GM20431 (cell line): ENCODE measurements at regions not wholly inside any gene's neighbourhood (a gene's known extent, or its start where the extent isn't known, plus 50 kb on each side); places are given as distances from the start of the nearest gene placed in this dataset.

Experiments used
- in situ Hi-C: fragments of 300-500 bp; cut with MseI, MboI; formaldehyde crosslinking; loops from one replicate; pipeline ENCODE4 v1.15.0; 2020; ENCODE audit warnings: low sequenced_read_pairs; ENCODE audit not compliant: unreplicated experiment

GRCh38 chr15:46576646-46577395 lies 942.0 kb downstream of the SQOR start:
- in situ Hi-C loops = no loop called here

GRCh38 chr15:46577767-46578166 lies 942.9 kb downstream of the SQOR start:
- in situ Hi-C loops = no loop called here

- in situ Hi-C loops = no loop called here
Observed at GRCh38 chr15:46580487-46580886, 945.7 kb downstream of the SQOR start.

- in situ Hi-C loops = no loop called here
Observed at GRCh38 chr15:46580924-46581323, 946.1 kb downstream of the SQOR start.

GRCh38 chr15:46589088-46589487 lies 954.3 kb downstream of the SQOR start:
- in situ Hi-C loops = no loop called here

- in situ Hi-C loops = no loop called here
Observed at GRCh38 chr15:46591462-46591861, 956.6 kb downstream of the SQOR start.

GRCh38 chr15:46595016-46595415 lies 960.2 kb downstream of the SQOR start:
- in situ Hi-C loops = no loop called here

- in situ Hi-C loops = no loop called here
Observed at GRCh38 chr15:46607077-46607476, 972.2 kb downstream of the SQOR start.

GRCh38 chr15:46616033-46616432 lies 981.2 kb downstream of the SQOR start:
- in situ Hi-C loops = no loop called here

- in situ Hi-C loops = no loop called here
Observed at GRCh38 chr15:46617507-46617906, 982.7 kb downstream of the SQOR start.

GRCh38 chr15:46618984-46619383 lies 984.2 kb downstream of the SQOR start:
- in situ Hi-C loops = no loop called here

GRCh38 chr15:46620392-46621013 lies 985.7 kb downstream of the SQOR start:
- in situ Hi-C loops = no loop called here

GRCh38 chr15:46622851-46623250 lies 988.0 kb downstream of the SQOR start:
- in situ Hi-C loops = no loop called here

- in situ Hi-C loops = no loop called here
Observed at GRCh38 chr15:46636206-46636605, 1001.4 kb downstream of the SQOR start.

GRCh38 chr15:46644501-46645481 lies 1010.0 kb downstream of the SQOR start:
- in situ Hi-C loops = no loop called here

- in situ Hi-C loops = no loop called here
Observed at GRCh38 chr15:46646490-46646889, 1011.7 kb downstream of the SQOR start.

GRCh38 chr15:46647046-46647445 lies 1012.2 kb downstream of the SQOR start:
- in situ Hi-C loops = no loop called here

GRCh38 chr15:46652266-46652665 lies 1017.4 kb downstream of the SQOR start:
- in situ Hi-C loops = no loop called here

- in situ Hi-C loops = no loop called here
Observed at GRCh38 chr15:46654993-46655392, 1020.2 kb downstream of the SQOR start.

- in situ Hi-C loops = no loop called here
Observed at GRCh38 chr15:46660096-46660842, 1025.4 kb downstream of the SQOR start.
